ENCODE measurements at regions not wholly inside any gene's neighbourhood (a gene's known extent, or its start where the extent isn't known, plus 50 kb on each side); places are given as distances from the start of the nearest gene placed in this dataset.
"Not testable (repeated sequence)": the region's sequence is repeated elsewhere in the genome, so short reads cannot be mapped to it uniquely, and the experiment has no call there.

- no peaks in the 10 kb centered on the region for H3K27me3 ChIP-seq (ENCODE audit: control insufficient read depth, insufficient read depth, low read length)
- H3K36me3 ChIP-seq (ENCODE audit: control insufficient read depth, insufficient read depth, low read length) = no peaks in the 10 kb centered on the region
- no CpG with 5 or more reads among the region's 2 CpGs for WGBS (ENCODE audit: insufficient coverage, insufficient read length)
- no peaks in the 10 kb centered on the region for H3K4me1 ChIP-seq (ENCODE audit: control insufficient read depth, insufficient read depth, low read length)
- H3K27ac ChIP-seq (ENCODE audit: low read length) = no peak overlapping the region
- no peak for DNase-seq (ENCODE audit: low read depth, low spot score)
- H3K9me3 ChIP-seq (ENCODE audit: control insufficient read depth, insufficient read depth, low read length) = peaks cover 5% of the 10 kb centered on the region
- no peak overlapping the region for H3K4me3 ChIP-seq (ENCODE audit: low read length)
These were observed 508.9 kb upstream of the ADGRB3 start for GRCh38 chr6:68126089-68126749.

DNA sequence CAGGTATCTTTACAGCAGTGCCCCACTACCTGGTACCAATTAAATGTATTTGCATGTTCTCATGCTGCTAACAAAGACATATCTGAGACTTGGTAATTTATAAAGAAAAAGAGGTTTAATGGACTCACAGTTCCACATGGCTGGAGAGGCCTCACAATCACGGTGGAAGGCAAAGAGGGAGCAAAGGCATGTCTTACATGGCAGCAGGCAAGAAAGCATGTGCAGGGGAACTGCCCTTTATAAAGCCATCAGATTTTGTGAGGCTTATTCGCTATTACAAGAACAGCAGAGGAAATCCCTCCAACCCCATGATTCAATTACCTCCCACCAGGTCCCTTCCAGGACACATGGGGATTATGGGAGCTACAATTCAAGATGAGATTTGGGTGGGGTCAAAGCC is 512.1 kb upstream of the ADGRB3 start:
- H3K4me1 ChIP-seq (ENCODE audit: control insufficient read depth, insufficient read depth, low read length); H3K27ac ChIP-seq (ENCODE audit: low read length); H3K9me3 ChIP-seq (ENCODE audit: control insufficient read depth, insufficient read depth, low read length); H3K27me3 ChIP-seq (ENCODE audit: control insufficient read depth, insufficient read depth, low read length); H3K36me3 ChIP-seq (ENCODE audit: control insufficient read depth, insufficient read depth, low read length); DNase-seq (ENCODE audit: low read depth, low spot score); H3K4me3 ChIP-seq (ENCODE audit: low read length): not testable (repeated sequence)
- no CpG with 5 or more reads among the region's 2 CpGs for WGBS (ENCODE audit: insufficient coverage, insufficient read length)

DNA sequence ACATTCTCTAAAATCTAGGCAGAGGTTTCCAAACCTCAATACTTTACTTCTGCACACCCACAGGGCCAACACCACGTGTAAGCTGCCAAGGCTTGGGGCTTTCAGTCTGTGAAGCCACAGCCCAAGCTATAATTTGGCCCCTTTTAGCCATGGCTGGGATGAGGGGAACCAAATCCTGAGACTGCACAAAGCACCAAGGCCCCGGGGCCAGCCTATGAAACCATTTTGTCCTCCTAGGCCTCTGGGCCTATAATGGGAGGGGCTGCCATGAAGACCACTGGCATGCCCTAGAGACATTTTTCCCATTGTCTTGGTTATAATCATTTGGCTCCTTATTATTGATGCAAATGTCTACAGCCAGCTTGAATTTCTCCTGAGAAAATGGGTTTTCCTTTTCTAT is 513.0 kb upstream of the ADGRB3 start:
- no peak for DNase-seq (ENCODE audit: low read depth, low spot score)
- Histone ChIP-seq H3K27me3 (ENCODE audit: control insufficient read depth, insufficient read depth, low read length) (no peaks in the 10 kb centered on the region), H3K27ac (ENCODE audit: low read length) (no peak overlapping the region), H3K36me3 (ENCODE audit: control insufficient read depth, insufficient read depth, low read length) (no peaks in the 10 kb centered on the region), H3K4me3 (ENCODE audit: low read length) (no peak overlapping the region), H3K4me1 (ENCODE audit: control insufficient read depth, insufficient read depth, low read length) (no peaks in the 10 kb centered on the region), H3K9me3 (ENCODE audit: control insufficient read depth, insufficient read depth, low read length) (peaks cover 5% of the 10 kb centered on the region)
- WGBS (ENCODE audit: insufficient coverage, insufficient read length) = no CpG with 5 or more reads among the region's 2 CpGs

- not testable (repeated sequence) for H3K27ac ChIP-seq (ENCODE audit: low read length); DNase-seq (ENCODE audit: low read depth, low spot score); H3K27me3 ChIP-seq (ENCODE audit: control insufficient read depth, insufficient read depth, low read length); H3K4me3 ChIP-seq (ENCODE audit: low read length); H3K9me3 ChIP-seq (ENCODE audit: control insufficient read depth, insufficient read depth, low read length); H3K4me1 ChIP-seq (ENCODE audit: control insufficient read depth, insufficient read depth, low read length); H3K36me3 ChIP-seq (ENCODE audit: control insufficient read depth, insufficient read depth, low read length)
- WGBS (ENCODE audit: insufficient coverage, insufficient read length) = no CpG with 5 or more reads among the region's 2 CpGs
These were observed 514.1 kb upstream of the ADGRB3 start for GRCh38 chr6:68120954-68121353.

- Histone ChIP-seq H3K4me1 (ENCODE audit: control insufficient read depth, insufficient read depth, low read length) (no peaks in the 10 kb centered on the region), H3K36me3 (ENCODE audit: control insufficient read depth, insufficient read depth, low read length) (no peaks in the 10 kb centered on the region), H3K9me3 (ENCODE audit: control insufficient read depth, insufficient read depth, low read length) (no peaks in the 10 kb centered on the region), H3K4me3 (ENCODE audit: low read length) (no peak overlapping the region), H3K27ac (ENCODE audit: low read length) (no peak overlapping the region), H3K27me3 (ENCODE audit: control insufficient read depth, insufficient read depth, low read length) (no peaks in the 10 kb centered on the region)
- WGBS (ENCODE audit: insufficient coverage, insufficient read length) = no CpG with 5 or more reads among the region's 4 CpGs
- DNase-seq (ENCODE audit: low read depth, low spot score) = no peak
These were observed 520.5 kb upstream of the ADGRB3 start for GRCh38 chr6:68114463-68115047.

DNA sequence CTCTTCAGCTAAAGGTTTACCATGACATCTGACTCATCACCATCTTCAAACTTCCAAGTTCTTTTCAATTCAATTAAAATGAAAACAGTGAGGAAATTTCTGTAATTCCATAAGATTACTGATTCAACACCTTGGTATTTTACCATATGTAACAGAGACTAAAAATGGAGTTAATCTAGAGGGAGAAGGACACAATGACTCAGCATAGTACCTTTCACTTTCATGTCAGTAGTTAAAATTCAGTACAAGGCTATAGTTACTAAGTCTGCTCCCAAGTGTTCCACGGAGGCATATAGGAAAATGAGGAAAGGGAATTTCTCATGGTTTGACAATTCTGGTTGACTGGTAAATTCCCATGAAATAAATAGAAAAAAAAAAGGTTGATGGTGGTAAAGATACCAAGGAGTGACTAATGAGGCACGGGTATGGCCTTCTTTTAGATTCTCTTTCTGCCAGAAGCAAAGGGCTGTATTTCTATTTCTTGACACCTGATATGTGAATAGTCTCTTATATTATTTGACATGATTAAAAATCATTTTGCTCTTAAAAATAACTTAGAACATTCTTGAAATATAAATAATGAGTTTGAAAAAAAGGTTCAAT is 526.7 kb upstream of the ADGRB3 start:
- Histone ChIP-seq H3K27ac (ENCODE audit: low read length) (no peak overlapping the region), H3K4me1 (ENCODE audit: control insufficient read depth, insufficient read depth, low read length) (no peaks in the 10 kb centered on the region), H3K9me3 (ENCODE audit: control insufficient read depth, insufficient read depth, low read length) (no peaks in the 10 kb centered on the region), H3K27me3 (ENCODE audit: control insufficient read depth, insufficient read depth, low read length) (no peaks in the 10 kb centered on the region), H3K36me3 (ENCODE audit: control insufficient read depth, insufficient read depth, low read length) (no peaks in the 10 kb centered on the region), H3K4me3 (ENCODE audit: low read length) (no peak overlapping the region)
- DNase-seq (ENCODE audit: low read depth, low spot score) = no peak
- no CpG with 5 or more reads among the region's 2 CpGs for WGBS (ENCODE audit: insufficient coverage, insufficient read length)

GRCh38 chr6:68094070-68094469 is 541.0 kb upstream of the ADGRB3 start:
- Histone ChIP-seq H3K27ac (ENCODE audit: low read length) (no peak overlapping the region), H3K4me3 (ENCODE audit: low read length) (no peak overlapping the region), H3K4me1 (ENCODE audit: control insufficient read depth, insufficient read depth, low read length) (no peaks in the 10 kb centered on the region), H3K9me3 (ENCODE audit: control insufficient read depth, insufficient read depth, low read length) (no peaks in the 10 kb centered on the region), H3K27me3 (ENCODE audit: control insufficient read depth, insufficient read depth, low read length) (no peaks in the 10 kb centered on the region), H3K36me3 (ENCODE audit: control insufficient read depth, insufficient read depth, low read length) (no peaks in the 10 kb centered on the region)
- no peak for DNase-seq (ENCODE audit: low read depth, low spot score)

DNA sequence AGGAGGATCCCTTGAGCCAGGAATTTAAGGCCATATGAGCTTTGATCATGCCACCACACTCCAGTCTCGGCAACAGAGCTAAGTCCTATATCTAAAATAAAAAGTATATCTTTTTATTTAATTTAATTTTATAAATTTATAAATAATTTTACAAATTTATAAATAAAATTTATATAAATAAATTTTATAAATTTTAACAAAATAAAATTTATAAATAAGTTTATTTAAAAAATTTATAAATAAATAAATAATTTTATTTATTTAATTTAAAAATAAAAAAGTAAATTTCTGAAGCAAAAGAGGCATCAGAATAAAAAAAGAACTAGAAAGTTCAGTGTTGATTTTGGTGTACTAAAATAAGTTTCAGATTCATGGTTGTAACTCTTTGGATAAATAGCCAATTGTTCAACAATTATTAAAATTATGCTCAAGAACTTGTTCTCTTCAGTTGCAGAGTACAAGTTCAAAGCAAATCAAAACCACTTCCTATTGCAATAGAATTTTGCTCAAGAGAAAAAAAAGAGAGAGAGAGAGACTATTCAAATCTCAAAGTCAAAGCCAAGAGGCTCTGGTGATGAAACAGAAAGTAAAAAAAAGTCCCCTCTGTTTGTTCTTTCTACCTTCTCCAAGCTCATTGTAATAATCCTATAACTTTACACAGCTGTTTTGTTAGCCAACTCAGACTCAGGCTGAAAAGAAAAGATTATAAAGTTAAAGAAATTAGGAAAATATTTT is 547.5 kb upstream of the ADGRB3 start:
- H3K4me1 ChIP-seq (ENCODE audit: control insufficient read depth, insufficient read depth, low read length) = no peaks in the 10 kb centered on the region
- WGBS (ENCODE audit: insufficient coverage, insufficient read length) = no CpG with 5 or more reads among the region's 1 CpG
- H3K9me3 ChIP-seq (ENCODE audit: control insufficient read depth, insufficient read depth, low read length) = no peaks in the 10 kb centered on the region
- no peak overlapping the region for H3K4me3 ChIP-seq (ENCODE audit: low read length)
- no peak for DNase-seq (ENCODE audit: low read depth, low spot score)
- no peak overlapping the region for H3K27ac ChIP-seq (ENCODE audit: low read length)
- no peaks in the 10 kb centered on the region for H3K27me3 ChIP-seq (ENCODE audit: control insufficient read depth, insufficient read depth, low read length)
- no peaks in the 10 kb centered on the region for H3K36me3 ChIP-seq (ENCODE audit: control insufficient read depth, insufficient read depth, low read length)

GRCh38 chr6:68086199-68086598 is 548.9 kb upstream of the ADGRB3 start:
- Histone ChIP-seq H3K9me3 (ENCODE audit: control insufficient read depth, insufficient read depth, low read length) (no peaks in the 10 kb centered on the region), H3K27ac (ENCODE audit: low read length) (no peak overlapping the region), H3K4me3 (ENCODE audit: low read length) (no peak overlapping the region), H3K27me3 (ENCODE audit: control insufficient read depth, insufficient read depth, low read length) (no peaks in the 10 kb centered on the region), H3K36me3 (ENCODE audit: control insufficient read depth, insufficient read depth, low read length) (no peaks in the 10 kb centered on the region), H3K4me1 (ENCODE audit: control insufficient read depth, insufficient read depth, low read length) (no peaks in the 10 kb centered on the region)
- DNase-seq (ENCODE audit: low read depth, low spot score) = no peak
- WGBS (ENCODE audit: insufficient coverage, insufficient read length) = no CpG with 5 or more reads among the region's 4 CpGs

DNA sequence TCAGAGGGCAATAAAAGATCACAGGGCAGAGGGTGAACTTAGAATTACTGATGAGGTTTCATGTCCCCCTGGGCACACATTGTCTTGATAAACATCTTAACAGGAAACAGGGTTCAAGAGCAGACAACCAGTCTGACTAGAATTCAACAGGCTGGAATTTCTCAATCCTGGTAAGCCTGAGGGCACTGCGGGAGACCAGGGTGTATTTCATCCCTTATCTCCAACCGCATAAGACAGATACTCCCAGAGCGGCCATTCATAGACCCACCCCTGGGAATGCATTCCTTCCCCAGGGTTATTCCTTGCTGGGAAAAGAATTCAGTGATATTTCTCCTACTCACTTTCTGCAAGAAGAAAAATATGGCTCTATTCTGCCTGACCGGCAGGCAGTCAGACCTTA is 549.5 kb upstream of the ADGRB3 start:
- H3K4me1 ChIP-seq (ENCODE audit: control insufficient read depth, insufficient read depth, low read length); H3K9me3 ChIP-seq (ENCODE audit: control insufficient read depth, insufficient read depth, low read length); H3K4me3 ChIP-seq (ENCODE audit: low read length); H3K36me3 ChIP-seq (ENCODE audit: control insufficient read depth, insufficient read depth, low read length); H3K27me3 ChIP-seq (ENCODE audit: control insufficient read depth, insufficient read depth, low read length); H3K27ac ChIP-seq (ENCODE audit: low read length); DNase-seq (ENCODE audit: low read depth, low spot score): not testable (repeated sequence)
- WGBS (ENCODE audit: insufficient coverage, insufficient read length) = no CpG with 5 or more reads among the region's 4 CpGs

All from iPS DF 6.9 (cell line).